OCI-LY7 (cell line): ENCODE measurements at regions not wholly inside any gene's neighbourhood (a gene's known extent, or its start where the extent isn't known, plus 50 kb on each side); places are given as distances from the start of the nearest gene placed in this dataset.

Source experiments
- EZH2phosphoT487 ChIP-seq: fragments of 200-600 bp; sonication (generic); IDR thresholded peaks from 2 replicates; pipeline ENCODE4 v1.6.1; 2018; ENCODE audit warnings: low read depth, borderline replicate concordance, mild to moderate bottlenecking, mixed run types, antibody characterized with exemption, low read length, moderate library complexity, mixed read lengths
- TF ChIP-seq, protein P1 (sequence below): fragments of 200-600 bp; sonication (generic); conservative IDR thresholded peaks from 2 replicates; pipeline ENCODE4 v1.5.1; 2014; ENCODE audit warnings: mild to moderate bottlenecking, antibody characterized with exemption, low read length, moderate library complexity, mixed read lengths

DNA sequence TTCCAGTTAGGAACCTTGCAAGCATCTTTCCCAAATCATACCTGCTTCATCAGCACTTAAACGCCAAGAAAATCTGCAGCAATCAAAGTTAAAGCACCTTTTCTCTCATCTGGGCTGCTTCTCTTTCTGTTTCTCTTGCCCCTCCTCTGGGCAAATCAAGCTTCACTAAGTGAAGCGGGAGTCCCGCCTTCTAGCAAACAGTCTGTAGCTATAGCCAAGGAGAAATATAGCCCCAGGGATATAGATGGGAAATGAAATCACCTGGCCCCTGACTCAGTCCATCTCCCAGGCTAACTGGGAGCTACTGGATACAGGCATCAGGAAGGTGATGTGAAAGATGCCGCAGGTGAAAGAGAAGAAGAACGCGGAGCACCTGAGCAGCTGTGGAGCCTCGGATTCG, 481.9 kb downstream of the C6orf118 start:
- TF ChIP-seq, protein P1, sequence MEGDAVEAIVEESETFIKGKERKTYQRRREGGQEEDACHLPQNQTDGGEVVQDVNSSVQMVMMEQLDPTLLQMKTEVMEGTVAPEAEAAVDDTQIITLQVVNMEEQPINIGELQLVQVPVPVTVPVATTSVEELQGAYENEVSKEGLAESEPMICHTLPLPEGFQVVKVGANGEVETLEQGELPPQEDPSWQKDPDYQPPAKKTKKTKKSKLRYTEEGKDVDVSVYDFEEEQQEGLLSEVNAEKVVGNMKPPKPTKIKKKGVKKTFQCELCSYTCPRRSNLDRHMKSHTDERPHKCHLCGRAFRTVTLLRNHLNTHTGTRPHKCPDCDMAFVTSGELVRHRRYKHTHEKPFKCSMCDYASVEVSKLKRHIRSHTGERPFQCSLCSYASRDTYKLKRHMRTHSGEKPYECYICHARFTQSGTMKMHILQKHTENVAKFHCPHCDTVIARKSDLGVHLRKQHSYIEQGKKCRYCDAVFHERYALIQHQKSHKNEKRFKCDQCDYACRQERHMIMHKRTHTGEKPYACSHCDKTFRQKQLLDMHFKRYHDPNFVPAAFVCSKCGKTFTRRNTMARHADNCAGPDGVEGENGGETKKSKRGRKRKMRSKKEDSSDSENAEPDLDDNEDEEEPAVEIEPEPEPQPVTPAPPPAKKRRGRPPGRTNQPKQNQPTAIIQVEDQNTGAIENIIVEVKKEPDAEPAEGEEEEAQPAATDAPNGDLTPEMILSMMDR, result no peak
- no peak for TF ChIP-seq EZH2phosphoT487
